ENCODE measurements at regions not wholly inside any gene's neighbourhood (a gene's known extent, or its start where the extent isn't known, plus 50 kb on each side); places are given as distances from the start of the nearest gene placed in this dataset.

GRCh38 chr4:136731025-136731424, 801.3 kb downstream of the PCDH18 start:
- no peaks in the 10 kb centered on the region for H3K9me3 ChIP-seq (ENCODE audit: control insufficient read depth, low read length)
- no peak overlapping the region for H2AFZ ChIP-seq
- no peak for TF ChIP-seq CTCF (IDR thresholded peaks at IDR 0.05)
- no peak overlapping the region for H3K9ac ChIP-seq
- no peaks in the 10 kb centered on the region for H3K27me3 ChIP-seq (ENCODE audit: control insufficient read depth, insufficient read depth, low read length)
- no peaks in the 10 kb centered on the region for H3K4me1 ChIP-seq
- H3K27ac ChIP-seq = no peak overlapping the region
- H3K36me3 ChIP-seq (ENCODE audit: control insufficient read depth, insufficient read depth, low read length) = no peaks in the 10 kb centered on the region
- no peaks in the 10 kb centered on the region for H3K79me2 ChIP-seq
- H3K4me3 ChIP-seq (ENCODE audit: low read depth, low read length) = no peak overlapping the region
- H3K4me2 ChIP-seq (ENCODE audit: low read length) = no peak overlapping the region

GRCh38 chr4:136725286-136726081, 806.8 kb downstream of the PCDH18 start:
- no peak for TF ChIP-seq CTCF (IDR thresholded peaks at IDR 0.05)
- Histone ChIP-seq H2AFZ (no peak overlapping the region), H3K4me3 (ENCODE audit: low read depth, low read length) (no peak overlapping the region)

GRCh38 chr4:136713140-136713539, 819.2 kb downstream of the PCDH18 start:
- no peak overlapping the region for H3K4me2 ChIP-seq (ENCODE audit: low read length)
- no peak overlapping the region for H3K27ac ChIP-seq
- H3K4me3 ChIP-seq (ENCODE audit: low read depth, low read length) = no peak overlapping the region
- H3K4me1 ChIP-seq = no peaks in the 10 kb centered on the region
- H3K27me3 ChIP-seq (ENCODE audit: control insufficient read depth, insufficient read depth, low read length) = no peaks in the 10 kb centered on the region
- H2AFZ ChIP-seq = no peak overlapping the region
- H3K9me3 ChIP-seq (ENCODE audit: control insufficient read depth, low read length) = no peaks in the 10 kb centered on the region
- no peak overlapping the region for H3K9ac ChIP-seq
- no peaks in the 10 kb centered on the region for H3K79me2 ChIP-seq
- TF ChIP-seq CTCF (IDR thresholded peaks at IDR 0.05) = no peak
- H3K36me3 ChIP-seq (ENCODE audit: control insufficient read depth, insufficient read depth, low read length) = no peaks in the 10 kb centered on the region

More at GRCh38 chr4:136725286-136726081, 806.8 kb downstream of the PCDH18 start:
- no peaks in the 10 kb centered on the region for H3K27me3 ChIP-seq (ENCODE audit: control insufficient read depth, insufficient read depth, low read length)
- H3K4me1 ChIP-seq = no peaks in the 10 kb centered on the region
- no peak overlapping the region for H3K4me2 ChIP-seq (ENCODE audit: low read length)
- no peaks in the 10 kb centered on the region for H3K79me2 ChIP-seq
- H3K9ac ChIP-seq = no peak overlapping the region
- H3K9me3 ChIP-seq (ENCODE audit: control insufficient read depth, low read length) = no peaks in the 10 kb centered on the region
- no peaks in the 10 kb centered on the region for H3K36me3 ChIP-seq (ENCODE audit: control insufficient read depth, insufficient read depth, low read length)
- H3K27ac ChIP-seq = no peak overlapping the region

GRCh38 chr4:136709897-136710296, 822.4 kb downstream of the PCDH18 start:
- Histone ChIP-seq H3K9me3 (ENCODE audit: control insufficient read depth, low read length) (no peaks in the 10 kb centered on the region), H3K36me3 (ENCODE audit: control insufficient read depth, insufficient read depth, low read length) (no peaks in the 10 kb centered on the region), H3K27ac (no peak overlapping the region), H3K27me3 (ENCODE audit: control insufficient read depth, insufficient read depth, low read length) (no peaks in the 10 kb centered on the region), H2AFZ (no peak overlapping the region), H3K4me2 (ENCODE audit: low read length) (no peak overlapping the region), H3K9ac (no peak overlapping the region), H3K4me3 (ENCODE audit: low read depth, low read length) (no peak overlapping the region), H3K4me1 (no peaks in the 10 kb centered on the region), H3K79me2 (no peaks in the 10 kb centered on the region)
- no peak for TF ChIP-seq CTCF (IDR thresholded peaks at IDR 0.05)

GRCh38 chr4:136706942-136707341, 825.4 kb downstream of the PCDH18 start:
- Histone ChIP-seq H3K27ac (no peak overlapping the region), H3K4me2 (ENCODE audit: low read length) (no peak overlapping the region), H3K9me3 (ENCODE audit: control insufficient read depth, low read length) (no peaks in the 10 kb centered on the region), H3K27me3 (ENCODE audit: control insufficient read depth, insufficient read depth, low read length) (no peaks in the 10 kb centered on the region), H3K9ac (no peak overlapping the region), H3K4me1 (no peaks in the 10 kb centered on the region), H2AFZ (no peak overlapping the region), H3K79me2 (no peaks in the 10 kb centered on the region), H3K36me3 (ENCODE audit: control insufficient read depth, insufficient read depth, low read length) (no peaks in the 10 kb centered on the region), H3K4me3 (ENCODE audit: low read depth, low read length) (no peak overlapping the region)
- TF ChIP-seq CTCF (IDR thresholded peaks at IDR 0.05) = no peak

Measured in parathyroid adenoma (tissue), 2 donors.